RKO (cell line): ENCODE measurements at regions not wholly inside any gene's neighbourhood (a gene's known extent, or its start where the extent isn't known, plus 50 kb on each side); places are given as distances from the start of the nearest gene placed in this dataset.
"Not testable (repeated sequence)": the region's sequence is repeated elsewhere in the genome, so short reads cannot be mapped to it uniquely, and the experiment has no call there.

Source experiments
- DNase-seq: peaks from one replicate; pipeline ENCODE4 v3.0.0-alpha.2; 2016; ENCODE audit warnings: low spot score

DNA sequence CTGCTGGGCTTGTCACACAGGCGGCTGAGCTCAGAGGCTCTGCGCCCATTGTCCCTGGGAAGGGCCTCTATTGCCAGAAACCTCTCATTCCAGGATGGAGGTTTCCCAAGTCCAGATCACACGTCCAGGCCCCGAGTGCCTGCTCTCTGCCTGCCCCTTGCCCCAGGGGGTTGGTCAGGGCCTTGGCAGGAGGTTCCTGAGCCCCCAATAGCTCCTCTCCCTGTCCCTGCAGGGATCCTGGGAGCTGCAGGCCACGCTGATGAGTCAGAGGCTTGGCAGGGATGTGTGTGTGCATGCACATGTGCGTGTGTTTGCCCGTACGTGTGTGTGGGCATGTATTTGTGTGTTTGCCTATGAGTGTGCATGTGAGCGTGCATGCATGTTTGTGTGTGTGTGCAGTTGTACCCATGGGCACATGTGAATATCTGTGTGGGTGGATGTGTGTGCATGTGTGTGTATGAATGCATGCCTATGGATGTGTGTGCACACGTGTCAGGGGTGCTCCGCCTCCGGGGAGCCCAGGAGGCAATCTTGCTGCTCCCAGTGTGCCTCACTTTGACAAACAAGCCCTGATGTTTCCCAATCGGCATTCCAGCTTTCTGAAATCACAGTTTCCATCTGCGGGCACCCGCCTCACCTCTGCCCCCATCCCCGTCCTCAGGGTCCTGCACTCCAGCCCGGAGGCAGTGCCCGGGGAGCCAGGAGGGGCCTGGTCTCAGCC is 98.4 kb upstream of the GSE1 start:
- peak; percentile 17 for DNase-seq

DNA sequence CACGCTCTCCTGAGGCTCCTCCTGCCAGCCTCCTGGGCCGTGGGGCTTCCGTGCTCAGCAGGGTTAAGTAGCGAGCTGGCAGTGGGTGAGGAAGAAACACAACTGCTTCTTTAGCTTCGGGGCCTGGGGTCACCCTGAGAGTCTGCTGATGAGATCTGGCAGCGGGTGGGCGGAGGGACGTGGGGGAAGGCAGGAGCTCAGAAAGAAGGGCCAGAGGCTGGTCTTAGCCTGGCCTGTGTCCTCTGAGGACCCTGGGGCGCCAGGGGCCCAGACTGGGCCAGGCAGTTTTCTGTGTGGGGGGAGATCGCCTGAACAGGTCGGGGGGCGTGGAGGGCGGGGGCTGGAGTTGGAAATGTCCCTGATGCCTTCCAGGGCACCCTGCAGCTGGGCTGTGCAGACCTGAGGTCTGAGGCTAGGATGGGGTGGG is 97.8 kb upstream of the GSE1 start:
- no peak for DNase-seq

DNA sequence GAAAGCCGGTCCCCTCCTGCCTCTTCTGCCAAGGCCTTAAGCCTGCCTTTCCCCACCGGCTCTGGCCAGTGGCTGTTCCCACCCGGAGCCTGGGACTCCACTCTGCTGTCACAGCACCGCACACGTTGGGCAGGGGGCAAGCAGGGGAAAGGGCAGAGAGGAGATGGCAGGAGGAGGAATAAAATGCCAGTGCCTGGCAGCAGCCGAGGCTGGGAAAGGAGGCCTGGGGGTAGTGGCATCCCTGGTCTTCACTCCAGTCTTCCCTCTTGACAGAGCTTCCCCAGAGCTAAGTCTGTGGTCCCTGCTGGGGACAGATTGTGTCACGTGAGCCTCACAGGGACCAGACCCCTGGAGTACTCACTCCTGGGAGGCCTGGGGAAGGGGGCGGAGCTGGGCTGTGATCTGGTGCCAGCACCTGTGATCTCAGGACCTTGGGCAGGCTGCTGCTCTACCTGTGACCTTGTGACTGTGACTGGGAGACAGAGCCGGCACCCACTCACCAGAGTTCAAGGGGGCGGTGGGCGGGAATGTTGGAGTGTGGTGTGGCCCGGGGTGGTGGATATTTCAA is 97.2 kb upstream of the GSE1 start:
- no peak for DNase-seq

DNA sequence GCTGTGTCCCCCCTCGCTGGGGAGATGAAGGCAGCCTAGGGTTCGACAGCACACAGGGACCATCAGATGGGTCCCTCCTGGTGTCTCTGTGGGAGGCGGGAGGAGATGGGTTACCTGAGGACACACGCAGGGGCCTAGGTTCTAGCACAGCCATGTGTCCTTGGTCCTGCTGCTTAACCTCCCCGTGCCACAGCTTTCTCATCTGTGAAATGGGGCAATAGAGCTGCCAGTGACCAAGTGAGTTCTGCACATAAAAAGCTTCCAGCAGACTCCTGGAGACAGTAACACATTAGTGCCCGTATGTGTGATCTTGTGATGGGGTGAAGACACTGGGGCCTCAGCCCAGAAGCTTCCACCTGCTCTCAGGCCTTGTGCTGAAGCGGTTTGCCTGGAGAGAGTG is 96.0 kb upstream of the GSE1 start:
- no peak for DNase-seq

DNA sequence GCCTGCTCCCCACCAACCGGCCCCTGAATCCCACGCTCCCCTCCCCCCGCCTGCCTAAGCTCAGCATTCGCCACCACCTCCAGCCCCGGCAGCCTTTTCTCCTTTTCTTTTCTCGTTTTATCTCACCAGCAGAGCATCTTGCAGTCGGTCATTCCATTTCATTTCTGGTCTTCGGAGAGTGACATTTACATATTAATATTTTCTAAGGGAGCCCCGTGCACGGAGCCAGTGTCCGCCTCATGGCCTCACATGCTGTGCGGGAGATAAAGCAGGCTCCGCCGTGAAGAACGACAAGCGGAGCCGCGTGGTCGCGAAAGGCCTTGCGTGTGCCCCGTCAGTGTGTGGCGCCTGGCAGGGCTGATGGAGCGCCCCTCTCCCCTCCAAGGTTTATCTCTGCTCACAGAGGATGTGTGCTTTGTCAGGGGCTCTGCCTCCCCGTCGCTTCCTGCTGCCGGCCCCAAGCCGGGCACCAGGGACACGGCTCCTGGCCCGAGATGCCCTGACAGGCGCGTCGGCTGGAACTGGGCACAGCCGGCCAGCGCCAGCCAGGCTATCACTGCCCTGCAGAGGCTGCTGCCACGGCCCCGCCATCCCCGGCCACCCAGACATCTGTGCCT is 95.5 kb upstream of the GSE1 start:
- no peak for DNase-seq

DNA sequence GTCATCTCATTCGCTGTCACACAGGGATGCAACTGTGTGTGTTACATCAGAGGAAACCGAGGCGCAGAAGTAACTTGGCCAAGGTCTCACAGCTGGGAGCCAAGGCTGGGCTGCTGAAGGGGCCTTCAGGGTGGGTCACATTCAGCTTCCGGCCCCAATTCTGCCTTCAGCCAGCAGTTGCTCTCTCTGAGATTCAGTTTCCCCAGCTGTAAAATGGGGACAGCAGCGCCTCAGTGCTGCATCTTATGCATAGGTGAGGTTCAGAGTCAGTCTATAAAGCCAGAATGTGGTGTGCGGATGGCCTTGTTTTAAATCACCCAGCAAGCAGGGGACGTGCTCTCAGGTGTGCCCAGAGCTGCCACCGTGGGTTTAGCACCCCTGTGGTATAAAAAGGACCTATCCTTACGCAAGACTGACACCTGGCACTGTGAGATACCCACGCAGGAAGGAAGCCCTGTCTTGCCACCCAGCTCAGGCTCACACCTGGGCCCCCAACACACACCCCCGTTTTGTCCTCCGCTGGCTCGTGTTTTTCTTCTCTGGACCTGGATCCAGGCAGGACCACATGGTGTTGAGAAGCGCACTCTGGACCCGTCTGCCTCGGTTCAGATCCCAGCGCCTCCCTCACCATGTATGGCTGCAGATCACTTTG is 94.6 kb upstream of the GSE1 start:
- no peak for DNase-seq

DNA sequence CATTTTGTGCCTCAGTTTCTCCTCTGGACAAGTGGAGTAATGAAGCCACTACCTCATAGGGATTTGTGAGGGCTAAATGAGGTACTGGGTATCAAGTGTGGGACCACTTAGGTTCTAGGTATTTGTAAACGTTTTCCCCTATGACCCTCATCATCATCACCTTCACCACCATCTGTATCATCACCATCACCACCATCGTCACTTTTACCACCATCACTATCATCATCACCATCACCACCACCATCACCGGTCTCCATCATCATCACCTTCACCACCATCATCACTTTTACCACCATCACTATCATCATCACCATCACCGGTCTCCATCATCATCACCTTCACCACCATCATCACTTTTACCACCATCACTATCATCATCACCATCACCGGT is 94.1 kb upstream of the GSE1 start:
- DNase-seq, result not testable (repeated sequence)

DNA sequence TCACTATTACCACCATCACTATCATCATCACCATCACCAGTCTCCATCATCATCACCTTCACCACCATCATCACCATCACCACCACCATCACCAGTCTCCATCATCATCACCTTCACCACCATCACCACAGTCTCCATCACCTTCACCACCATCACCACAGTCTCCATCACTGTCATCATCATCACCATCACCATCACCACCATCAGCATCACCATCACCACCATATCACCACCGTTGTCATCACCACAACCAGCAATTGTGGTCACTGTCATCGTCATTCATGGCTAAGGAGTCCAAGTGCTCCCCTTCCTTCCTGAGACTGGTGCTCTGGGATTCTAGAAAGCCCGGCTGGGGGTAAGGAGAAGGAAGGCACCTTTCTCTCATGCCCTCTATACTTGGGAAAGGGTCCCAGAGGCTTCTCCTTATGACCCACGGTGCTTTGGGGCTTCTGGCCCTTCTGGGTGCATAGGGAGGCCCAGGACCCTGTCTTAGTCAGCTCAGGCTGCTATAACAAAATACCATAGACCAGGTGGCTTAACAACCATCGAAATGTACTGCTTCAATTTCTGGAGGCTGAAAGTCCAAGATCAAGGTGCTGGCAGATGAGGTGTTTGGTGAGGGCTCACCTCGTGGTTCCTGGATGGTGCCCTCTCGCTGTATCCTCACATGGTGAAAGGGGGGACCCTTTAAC is 93.4 kb upstream of the GSE1 start:
- no peak for DNase-seq

DNA sequence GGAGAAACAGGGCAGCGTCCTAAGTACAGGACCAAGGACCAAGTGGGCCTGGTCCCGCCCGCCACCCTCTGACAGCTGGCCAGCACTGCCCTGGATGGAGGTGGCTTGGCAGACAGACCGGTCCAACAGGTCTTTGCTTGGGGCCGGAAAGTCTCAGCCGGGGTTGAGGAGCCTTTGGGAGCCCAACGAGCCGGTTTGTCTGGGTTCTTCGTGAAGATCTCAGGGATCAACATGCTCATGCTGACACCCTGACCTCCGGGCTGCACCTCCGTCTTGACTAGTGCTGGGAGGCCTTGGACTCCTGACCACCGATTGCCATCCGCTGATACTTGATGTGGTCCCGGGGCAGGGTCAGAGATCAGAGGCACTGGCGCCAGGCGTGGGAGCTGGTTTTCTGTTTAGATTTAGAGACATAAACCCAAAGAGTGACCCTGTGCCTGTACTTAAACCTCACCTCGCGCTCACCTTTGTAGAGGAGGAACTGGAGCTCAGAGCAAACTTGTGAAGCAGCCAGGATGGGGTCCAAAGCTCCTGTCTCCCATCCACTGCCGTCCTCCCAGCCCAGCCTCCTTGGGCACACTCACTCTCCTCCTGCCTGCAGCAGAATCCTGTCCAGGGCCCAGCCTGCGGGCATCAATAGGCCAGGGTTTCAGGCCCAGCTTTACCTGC is 92.1 kb upstream of the GSE1 start:
- DNase-seq, result no peak

DNA sequence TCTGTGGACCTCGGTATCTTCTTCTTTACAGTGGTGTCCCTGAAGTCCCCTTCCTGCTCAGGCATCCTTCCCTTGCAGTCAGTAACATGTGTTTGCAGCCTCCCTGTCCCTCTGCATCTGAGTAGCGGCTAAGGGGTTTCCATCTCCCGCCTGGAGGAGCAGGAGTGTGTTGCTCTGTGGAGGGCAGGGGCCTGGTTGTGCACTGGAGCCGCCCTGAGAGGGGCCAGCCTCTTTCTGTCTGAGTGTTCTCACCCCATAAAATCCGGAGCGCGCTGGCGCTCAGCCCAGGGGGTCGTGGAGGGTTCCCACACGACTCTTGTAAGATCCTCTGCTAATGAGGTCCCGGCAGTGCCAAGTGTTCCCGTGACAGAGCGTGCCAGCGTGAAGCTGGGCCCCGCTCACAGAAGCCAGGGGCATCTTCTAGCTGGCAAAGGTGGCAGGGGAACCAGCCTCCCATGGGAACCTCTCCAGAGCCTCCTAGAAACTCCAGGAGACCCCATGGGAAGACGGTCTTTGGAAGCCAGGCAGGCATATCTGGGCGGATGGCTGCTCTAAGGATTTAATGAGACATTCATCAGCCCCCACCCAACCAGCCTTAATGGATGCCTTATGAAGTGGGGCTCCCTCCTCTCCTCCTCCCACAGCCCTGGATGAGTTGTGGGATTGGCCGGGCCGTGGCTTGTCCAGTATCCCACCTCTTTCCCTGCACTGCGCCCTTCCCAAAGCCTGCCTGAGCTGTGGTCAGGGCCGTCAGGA is 91.4 kb upstream of the GSE1 start:
- DNase-seq, result no peak

DNA sequence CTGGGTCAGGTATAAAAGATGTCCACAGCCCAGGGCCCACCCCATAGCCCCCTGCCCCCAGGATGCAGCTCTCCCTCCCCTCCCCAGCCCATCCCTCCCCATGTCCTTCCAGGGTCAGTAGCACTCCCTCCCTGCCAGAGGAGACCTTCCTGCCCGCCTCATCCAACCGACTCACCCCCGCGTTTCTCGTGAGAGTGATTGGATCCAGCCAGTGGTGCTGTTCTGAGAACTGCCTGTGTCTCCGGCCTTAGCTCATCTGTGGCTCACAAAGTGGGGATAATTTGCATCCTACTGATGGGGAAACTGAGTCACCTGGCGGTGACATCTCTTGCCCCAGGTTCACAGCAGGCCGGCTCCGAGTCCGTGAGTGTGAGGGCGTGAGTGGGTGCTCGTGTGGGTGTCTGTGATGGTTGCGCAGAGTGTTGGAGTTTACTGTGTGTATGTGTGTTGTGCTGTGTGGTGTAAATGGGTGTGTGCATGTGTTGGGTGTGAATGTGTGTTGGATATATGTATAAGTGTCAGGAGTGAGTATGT is 90.7 kb upstream of the GSE1 start:
- no peak for DNase-seq

DNA sequence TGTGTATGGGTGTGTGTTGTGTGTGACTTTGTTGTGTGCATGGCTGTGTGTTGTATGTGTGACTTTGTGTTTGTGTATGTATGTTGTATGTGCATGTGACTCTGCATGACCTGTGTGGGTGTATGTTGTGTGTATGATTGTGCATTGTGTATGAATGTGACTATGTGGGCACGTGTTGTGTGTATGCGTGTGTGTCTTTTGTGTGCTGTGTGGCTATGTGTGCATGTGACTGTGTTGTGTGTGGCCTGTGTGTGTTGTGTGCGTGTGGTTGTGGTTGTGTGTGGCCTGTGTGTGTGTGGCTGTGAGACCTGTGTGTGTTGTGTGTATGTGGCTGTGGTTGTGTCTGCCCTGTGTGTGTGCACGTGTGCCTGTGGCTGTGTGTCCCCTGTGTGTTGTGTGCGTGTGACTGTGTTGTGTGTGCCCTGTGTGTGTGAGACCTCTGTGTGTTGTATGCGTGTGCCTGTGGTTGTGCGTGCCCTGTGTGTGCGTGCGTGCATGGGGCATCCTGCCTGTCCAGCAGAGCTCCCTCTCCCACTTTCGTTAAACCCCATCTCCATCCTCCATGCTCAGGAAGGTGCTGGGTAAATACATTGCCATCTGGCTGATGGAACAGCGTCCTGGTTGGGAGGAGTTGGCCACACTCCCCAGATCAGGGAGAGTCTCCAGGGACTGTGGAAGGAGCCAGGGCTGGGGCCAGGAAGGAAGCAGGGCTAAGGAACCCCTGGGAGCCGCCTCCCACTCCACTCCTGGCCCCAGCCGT is 90.1 kb upstream of the GSE1 start:
- DNase-seq, result no peak

DNA sequence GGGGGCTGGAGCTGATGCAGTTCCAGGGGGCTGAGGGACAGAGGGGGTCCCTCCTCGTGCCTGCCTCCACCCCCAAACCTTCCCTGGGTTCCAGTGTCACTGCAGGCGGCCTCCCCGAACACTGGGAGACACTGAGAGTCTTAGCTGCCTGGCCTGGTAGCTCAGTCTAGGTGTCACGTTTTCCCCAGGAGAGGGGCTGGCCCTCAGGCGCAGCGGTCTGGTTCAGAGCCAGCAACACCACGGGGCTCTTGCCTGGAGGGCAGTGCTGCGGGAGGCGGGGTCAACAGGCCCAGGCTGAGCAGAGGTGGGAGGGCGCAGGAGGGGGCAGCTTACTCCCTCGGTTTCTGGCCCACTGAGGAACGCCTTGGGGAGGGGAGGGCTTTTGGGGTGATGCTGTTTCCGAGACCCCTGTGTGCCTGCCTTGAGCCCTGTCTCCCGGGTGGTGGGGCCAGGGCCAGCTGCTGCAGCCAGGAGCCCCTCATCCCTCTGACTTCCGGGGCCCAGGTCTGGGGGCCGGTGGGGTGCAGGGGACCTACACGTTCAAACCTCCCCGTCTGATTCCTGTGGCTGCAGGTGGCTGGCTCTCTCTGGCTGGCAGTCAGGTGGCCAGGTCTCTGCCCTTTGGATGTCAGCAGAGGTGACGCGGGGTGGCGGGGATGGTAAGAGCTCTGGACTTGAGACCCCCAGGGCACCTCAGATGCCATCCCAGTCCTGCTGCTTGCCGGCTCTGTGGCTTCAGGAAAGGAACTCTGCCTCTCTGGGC is 89.3 kb upstream of the GSE1 start:
- no peak for DNase-seq

DNA sequence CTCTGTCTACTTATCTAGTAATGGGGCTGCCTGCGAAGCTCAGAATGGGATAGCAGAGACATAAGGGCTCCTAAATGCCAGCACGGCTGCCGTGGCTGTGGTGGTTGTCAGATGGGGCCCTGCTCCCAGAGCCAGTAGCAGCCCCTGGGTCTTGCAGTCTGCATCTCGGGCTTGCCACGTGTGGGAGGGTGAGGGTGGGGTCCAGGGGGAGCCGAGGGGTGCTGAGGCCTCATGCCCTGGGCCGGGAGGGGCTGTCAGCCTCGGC is 88.8 kb upstream of the GSE1 start:
- DNase-seq, result no peak

DNA sequence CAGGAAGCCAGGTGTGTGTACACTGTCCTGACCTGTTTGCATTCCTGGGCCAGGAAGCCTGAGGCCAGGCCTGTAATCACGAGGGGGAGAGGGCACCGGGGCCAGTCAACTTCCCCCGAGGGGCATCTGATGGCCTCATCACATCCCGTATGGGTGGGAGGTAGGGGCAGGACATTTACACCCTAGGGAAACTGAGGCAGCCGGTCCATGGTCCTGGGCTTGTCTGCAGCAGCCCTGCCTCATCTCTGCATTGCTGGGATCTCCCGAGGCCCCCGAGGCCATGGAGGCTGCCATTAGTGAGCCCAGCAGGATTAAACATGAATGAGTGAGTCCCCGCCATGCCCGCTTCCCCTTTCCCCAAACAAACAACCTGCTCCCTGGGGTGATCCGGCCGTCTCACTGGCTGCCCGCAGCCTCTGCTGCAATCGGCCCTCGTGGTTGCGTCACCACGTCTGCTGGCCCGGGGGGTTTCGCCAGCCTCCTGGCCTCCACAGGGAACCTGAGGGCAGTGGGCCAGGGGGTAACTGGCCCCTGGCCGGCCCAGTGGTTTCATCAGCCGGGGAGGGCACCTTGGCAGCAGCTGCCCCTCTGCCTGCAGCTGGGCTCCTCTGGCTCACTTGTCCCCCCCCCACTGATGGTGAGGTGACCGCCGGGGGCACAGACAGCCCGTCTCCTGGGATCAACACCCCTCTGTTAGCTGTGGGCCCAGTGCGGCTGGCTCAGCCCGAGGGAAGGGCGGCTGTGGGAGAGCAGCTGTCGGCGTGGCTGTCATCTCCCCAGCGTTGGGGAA is 88.3 kb upstream of the GSE1 start:
- DNase-seq, result no peak

DNA sequence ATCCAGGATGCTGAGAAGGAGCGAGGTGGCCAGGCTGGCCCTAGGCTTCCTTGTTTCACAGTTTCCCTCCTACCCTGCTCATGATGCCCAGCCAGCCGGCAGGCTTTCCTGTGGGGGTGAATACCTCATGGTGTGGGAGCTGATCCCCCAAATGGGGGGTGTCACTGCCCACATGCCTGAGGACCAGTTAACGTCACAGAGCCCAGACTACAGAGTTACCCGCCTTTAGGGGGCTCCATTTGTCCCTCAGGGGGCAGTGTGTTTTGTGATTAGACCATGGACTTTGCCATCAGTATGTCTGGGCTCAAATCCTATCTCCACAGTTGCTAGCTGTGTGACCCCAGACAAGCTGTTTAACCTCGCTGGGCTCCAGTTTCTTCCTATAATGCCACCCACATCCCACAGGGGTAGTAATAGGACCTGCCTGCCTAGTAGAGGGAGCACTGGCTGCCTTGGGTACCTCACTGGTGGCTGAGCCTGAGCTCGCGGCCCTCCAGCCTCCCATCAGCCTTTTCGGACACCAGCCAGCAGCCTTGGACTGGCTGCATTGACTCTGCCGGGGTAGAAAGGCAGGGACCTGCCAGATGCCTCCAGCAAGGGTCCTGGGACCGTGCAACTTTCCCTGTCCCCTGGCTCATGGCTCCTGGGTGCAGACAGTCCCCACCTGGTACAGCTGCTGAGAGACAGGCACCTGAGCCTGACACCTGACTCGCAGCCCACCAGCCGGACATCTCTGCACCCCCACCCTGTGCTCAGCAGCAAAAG is 87.5 kb upstream of the GSE1 start:
- DNase-seq, result no peak

DNA sequence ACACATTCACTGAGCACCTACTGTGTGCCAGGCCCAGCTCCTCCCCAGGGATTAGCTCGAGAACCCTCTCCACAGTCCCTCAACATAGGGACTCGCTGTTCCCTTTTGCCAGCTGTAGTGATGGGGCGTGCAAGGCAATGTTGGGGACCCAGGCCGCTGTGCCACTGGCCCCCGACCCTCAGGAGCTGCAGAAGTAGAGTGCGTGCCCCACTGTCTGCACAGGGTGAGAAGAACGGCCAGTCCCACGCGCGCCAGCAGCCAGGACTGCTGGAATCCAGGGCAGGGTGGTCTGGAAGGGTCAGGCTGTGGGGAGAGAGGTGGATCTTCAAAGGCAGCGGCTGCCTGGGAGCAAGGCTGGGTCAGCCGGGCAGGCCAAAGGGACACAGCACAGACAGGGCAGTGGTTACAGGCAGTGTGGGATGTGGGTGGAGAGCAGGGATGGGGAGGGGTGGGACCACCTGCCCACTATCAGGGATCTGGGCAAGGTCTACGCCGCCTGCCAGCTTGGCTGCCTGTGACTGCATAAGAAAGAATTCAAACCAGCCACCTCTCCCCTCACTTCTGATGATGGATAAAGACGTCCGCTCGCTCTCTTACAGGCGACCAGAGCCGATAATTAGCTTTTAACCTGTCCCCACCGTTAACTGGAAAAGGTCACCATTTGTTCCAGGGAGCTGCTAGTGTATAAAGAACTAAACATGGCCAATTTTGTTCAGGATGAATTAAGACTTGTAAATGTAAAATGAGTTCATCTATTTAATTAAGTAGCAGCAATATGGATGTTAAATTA is 86.7 kb upstream of the GSE1 start:
- DNase-seq, result no peak
